Neural cell (in vitro differentiated cells): ENCODE measurements at regions not wholly inside any gene's neighbourhood (a gene's known extent, or its start where the extent isn't known, plus 50 kb on each side); places are given as distances from the start of the nearest gene placed in this dataset.

Experiments used
- H2AFZ ChIP-seq: fragments of 200-600, 300-800 bp; sonication (generic), shearing (Covaris generic); 2 replicates; pipeline ENCODE4 v1.6.0; 2014; ENCODE audit warnings: low read depth, mild to moderate bottlenecking, antibody characterized with exemption, low read length, moderate library complexity
- H3F3A ChIP-seq: fragments of 200-600 bp; shearing (Covaris generic); 2 replicates; pipeline ENCODE4 v1.6.1; 2016; ENCODE audit warnings: mild to moderate bottlenecking, moderate library complexity, mixed read lengths, antibody characterized with exemption, low read length; ENCODE audit not compliant: insufficient read depth, poor library complexity, severe bottlenecking
- H3K27ac ChIP-seq: fragments of 200-600, 300-800 bp; sonication (generic), shearing (Covaris generic); 2 replicates; pipeline ENCODE4 v1.5.1; 2014; ENCODE audit warnings: mild to moderate bottlenecking, low read length, moderate library complexity
- H3K27me3 ChIP-seq: fragments of 300-800, 200-600 bp; sonication (generic), shearing (Covaris generic); 2 replicates; pipeline ENCODE4 v1.6.0; 2014; ENCODE audit warnings: mild to moderate bottlenecking, low read depth, low read length, moderate library complexity; ENCODE audit not compliant: insufficient read depth
- H3K36me3 ChIP-seq: fragments of 300-800, 200-600 bp; sonication (generic), shearing (Covaris generic); 2 replicates; pipeline ENCODE4 v1.5.1; 2014; ENCODE audit warnings: mild to moderate bottlenecking, antibody characterized with exemption, low read length, moderate library complexity; ENCODE audit not compliant: insufficient read depth
- H3K4me2 ChIP-seq: fragments of 300-800, 200-600 bp; sonication (generic), shearing (Covaris generic); 2 replicates; pipeline ENCODE4 v1.6.0; 2014; ENCODE audit warnings: mild to moderate bottlenecking, low read length
- H3K4me3 ChIP-seq: fragments of 300-800, 200-600 bp; sonication (generic), shearing (Covaris generic); 2 replicates; pipeline ENCODE4 v1.5.1; 2014; ENCODE audit warnings: mild to moderate bottlenecking, low read length, moderate library complexity
- H3K79me2 ChIP-seq: fragments of 200-600 bp; shearing (Covaris generic); replicated peaks from 2 replicates; pipeline ENCODE4 v1.6.0; 2014; ENCODE audit warnings: mild to moderate bottlenecking, low read length, moderate library complexity; ENCODE audit not compliant: insufficient read depth
- H3K9ac ChIP-seq: fragments of 300-800, 200-600 bp; sonication (generic), shearing (Covaris generic); 2 replicates; pipeline ENCODE4 v1.6.1; 2016; ENCODE audit warnings: mild to moderate bottlenecking, low read length, mixed read lengths
- H3K9me2 ChIP-seq: fragments of 200-600 bp; shearing (Covaris generic); 2 replicates; pipeline ENCODE4 v1.6.1; 2016; ENCODE audit warnings: mild to moderate bottlenecking, low read length, mixed read lengths; ENCODE audit not compliant: insufficient read depth
- H3K9me3 ChIP-seq: fragments of 200-600, 300-800 bp; sonication (generic), shearing (Covaris generic); 2 replicates; pipeline ENCODE4 v1.6.1; 2016; ENCODE audit warnings: mild to moderate bottlenecking, mixed run types, low read length, moderate library complexity, mixed read lengths
- H4K20me1 ChIP-seq: fragments of 200-600 bp; shearing (Covaris generic); 2 replicates; pipeline ENCODE4 v1.6.1; 2016; ENCODE audit warnings: mild to moderate bottlenecking, mixed run types; ENCODE audit not compliant: insufficient read depth
- CTCF ChIP-seq: fragments of 450-650 bp; IDR thresholded peaks from 2 replicates; pipeline ENCODE4 v1.5.1; 2014; ENCODE audit warnings: antibody characterized with exemption, mild to moderate bottlenecking, moderate library complexity; ENCODE audit not compliant: poor library complexity, severe bottlenecking
- EP300 ChIP-seq: fragments of 450-650 bp; conservative IDR thresholded peaks from 2 replicates; pipeline ENCODE4 v1.6.1; 2014; ENCODE audit warnings: antibody characterized with exemption, mild to moderate bottlenecking, moderate library complexity; ENCODE audit not compliant: poor library complexity, severe bottlenecking
- EZH2 ChIP-seq: fragments of 200-600, 300-800 bp; shearing (Covaris generic), sonication (generic); IDR thresholded peaks from 2 replicates; pipeline ENCODE4 v1.6.1; 2014; ENCODE audit warnings: antibody characterized with exemption, low read length, borderline replicate concordance, mild to moderate bottlenecking; ENCODE audit not compliant: insufficient read depth, poor library complexity, severe bottlenecking
- MXI1 ChIP-seq: fragments of 450-650 bp; conservative IDR thresholded peaks from 2 replicates; pipeline ENCODE4 v1.6.1; 2014; ENCODE audit warnings: antibody characterized with exemption, mild to moderate bottlenecking; ENCODE audit not compliant: poor library complexity, severe bottlenecking
- POLR2AphosphoS5 ChIP-seq: IDR thresholded peaks from 2 replicates; pipeline ENCODE4 v1.6.1; 2012
- RAD21 ChIP-seq: fragments of 450-650 bp; conservative IDR thresholded peaks from 2 replicates; pipeline ENCODE4 v1.6.1; 2014; ENCODE audit warnings: antibody characterized with exemption, mild to moderate bottlenecking, moderate library complexity
- REST ChIP-seq: IDR thresholded peaks from 2 replicates; pipeline ENCODE4 v1.6.1; 2012; ENCODE audit warnings: borderline replicate concordance
- SMC3 ChIP-seq: fragments of 450-650 bp; conservative IDR thresholded peaks from 2 replicates; pipeline ENCODE4 v1.6.1; 2014; ENCODE audit warnings: antibody characterized with exemption, mild to moderate bottlenecking, moderate library complexity; ENCODE audit not compliant: poor library complexity
- TAF1 ChIP-seq: IDR thresholded peaks from 2 replicates; pipeline ENCODE4 v1.6.1; 2012; ENCODE audit warnings: low read depth

GRCh38 chr10:78259391-78259790 lies 225.7 kb downstream of the RPS24 start:
- Histone ChIP-seq H3K9ac (no peak overlapping the region), H3K27me3 (no peaks in the 10 kb centered on the region), H3K9me3 (no peaks in the 10 kb centered on the region), H3K27ac (no peak overlapping the region), H3K79me2 (no peaks in the 10 kb centered on the region), H4K20me1 (no peaks in the 10 kb centered on the region), H2AFZ (no peak overlapping the region), H3F3A (no peaks in the 10 kb centered on the region), H3K4me3 (no peak overlapping the region), H3K36me3 (no peaks in the 10 kb centered on the region), H3K9me2 (no peaks in the 10 kb centered on the region), H3K4me2 (no peak overlapping the region)
- TF ChIP-seq REST (no peak), TAF1 (no peak), EP300 (no peak), RAD21 (no peak), CTCF (no peak), POLR2AphosphoS5 (no peak), MXI1 (no peak), EZH2 (no peak), SMC3 (no peak)

- H3K27ac ChIP-seq, result no peak overlapping the region
- H3K4me3 ChIP-seq, result no peak overlapping the region
- H3K36me3 ChIP-seq, result no peaks in the 10 kb centered on the region
- H3K9me3 ChIP-seq, result no peaks in the 10 kb centered on the region
- no peak overlapping the region for H3K9ac ChIP-seq
- no peaks in the 10 kb centered on the region for H4K20me1 ChIP-seq
- H3K79me2 ChIP-seq, result no peaks in the 10 kb centered on the region
- H3K9me2 ChIP-seq, result no peaks in the 10 kb centered on the region
- H3F3A ChIP-seq, result no peaks in the 10 kb centered on the region
- TF ChIP-seq MXI1 (no peak), EP300 (no peak), CTCF (peak; percentile 38), EZH2 (no peak), POLR2AphosphoS5 (no peak), TAF1 (no peak), REST (no peak), RAD21 (peak; percentile 53), SMC3 (peak; percentile 48)
- H2AFZ ChIP-seq, result no peak overlapping the region
- H3K27me3 ChIP-seq, result no peaks in the 10 kb centered on the region
- H3K4me2 ChIP-seq, result no peak overlapping the region
These were observed 226.5 kb downstream of the RPS24 start for GRCh38 chr10:78260141-78260540.
